Stimulated activated CD4-positive, alpha-beta T cell treated with anti-CD3 and anti-CD28 coated beads, TNF-alpha, amount 100 ng/mL, for 24 hours (primary cell): ENCODE measurements at regions not wholly inside any gene's neighbourhood (a gene's known extent, or its start where the extent isn't known, plus 50 kb on each side); places are given as distances from the start of the nearest gene placed in this dataset.
"Not testable (repeated sequence)": the region's sequence is repeated elsewhere in the genome, so short reads cannot be mapped to it uniquely, and the experiment has no call there.

Source experiments
- DNase-seq, 3 experiments: peaks; one replicate each; pipeline ENCODE4 v3.0.0-alpha.2; 2020; ENCODE audit warnings: low read depth in 3 of 3

- DNase-seq: no peak
Measured at GRCh38 chr15:88995449-88995848, 82.3 kb upstream of the MFGE8 start.

- no peak for DNase-seq
Measured at GRCh38 chr15:88997531-88997930, 84.4 kb upstream of the MFGE8 start.

- no peak for DNase-seq
Measured at GRCh38 chr15:88998980-88999713, 86.0 kb upstream of the MFGE8 start.

- not testable (repeated sequence) for DNase-seq
Measured at GRCh38 chr15:89001708-89002275, 86.5 kb upstream of the ABHD2 start.

GRCh38 chr15:89002281-89002761, 85.9 kb upstream of the ABHD2 start:
- no peak for DNase-seq

- DNase-seq: no peak
Measured at GRCh38 chr15:89002830-89003229, 85.4 kb upstream of the ABHD2 start.

- DNase-seq: no peak
Measured at GRCh38 chr15:89003865-89004725, 84.2 kb upstream of the ABHD2 start.

- no peak for DNase-seq
Measured at GRCh38 chr15:89004726-89005030, 83.6 kb upstream of the ABHD2 start.

GRCh38 chr15:89007527-89007926, 80.7 kb upstream of the ABHD2 start:
- not testable (repeated sequence) for DNase-seq

- no peak for DNase-seq
Measured at GRCh38 chr15:89007989-89008388, 80.3 kb upstream of the ABHD2 start.

GRCh38 chr15:89009080-89009479, 79.2 kb upstream of the ABHD2 start:
- DNase-seq: no peak

- no peak for DNase-seq
Measured at GRCh38 chr15:89015412-89016097, 72.7 kb upstream of the ABHD2 start.

GRCh38 chr15:89016549-89017041, 71.7 kb upstream of the ABHD2 start:
- DNase-seq: no peak

- DNase-seq: peak; percentile 66 to 84 (median 77)
Measured at GRCh38 chr15:89017370-89018066, 70.7 kb upstream of the ABHD2 start.

- DNase-seq: no peak
Measured at GRCh38 chr15:89018207-89018606, 70.0 kb upstream of the ABHD2 start.

GRCh38 chr15:89019436-89019835, 68.8 kb upstream of the ABHD2 start:
- no peak for DNase-seq

GRCh38 chr15:89021224-89021623, 67.0 kb upstream of the ABHD2 start:
- DNase-seq: no peak

GRCh38 chr15:89021886-89022285, 66.4 kb upstream of the ABHD2 start:
- DNase-seq: not testable (repeated sequence)

GRCh38 chr15:89023311-89023961, 64.8 kb upstream of the ABHD2 start:
- no peak for DNase-seq

- DNase-seq: no peak
Measured at GRCh38 chr15:89024418-89024817, 63.8 kb upstream of the ABHD2 start.

- DNase-seq: no peak
Measured at GRCh38 chr15:89026167-89026566, 62.1 kb upstream of the ABHD2 start.
